ENCODE measurements at regions not wholly inside any gene's neighbourhood (a gene's known extent, or its start where the extent isn't known, plus 50 kb on each side); places are given as distances from the start of the nearest gene placed in this dataset.

- no peak for TF ChIP-seq ZBTB26 (CRISPR knock-in tag; IDR thresholded peaks at IDR 0.05)
- TF ChIP-seq FOS (IDR thresholded peaks at IDR 0.05; ENCODE audit: extremely low read depth, insufficient read length) = no peak
- TF ChIP-seq MXI1 (IDR thresholded peaks at IDR 0.05; ENCODE audit: low read depth, low read length) = no peak
- TF ChIP-seq SP1 (CRISPR knock-in tag; IDR thresholded peaks at IDR 0.05) = no peak
- no peak for TF ChIP-seq ZNF24 (IDR thresholded peaks at IDR 0.05)
- no peak for TF ChIP-seq USF2 (CRISPR knock-in tag; IDR thresholded peaks at IDR 0.05)
- TF ChIP-seq KAT7 (CRISPR knock-in tag; IDR thresholded peaks at IDR 0.05; ENCODE audit: borderline replicate concordance) = no peak
- TF ChIP-seq SREBF1 (IDR thresholded peaks at IDR 0.05; ENCODE audit: borderline replicate concordance, low read depth, low read length) = no peak
- TF ChIP-seq PATZ1 (CRISPR knock-in tag; IDR thresholded peaks at IDR 0.05; ENCODE audit: borderline replicate concordance) = no peak
- TF ChIP-seq LARP7 (IDR thresholded peaks at IDR 0.05) = no peak
Observed at GRCh38 chr4:84063619-84064018, 435.5 kb downstream of the NKX6-1 start.

Data from K562 (cell line).